ENCODE measurements at regions not wholly inside any gene's neighbourhood (a gene's known extent, or its start where the extent isn't known, plus 50 kb on each side); places are given as distances from the start of the nearest gene placed in this dataset.

GRCh38 chrX:5632061-5632614 lies 596.5 kb downstream of the NLGN4X start:
- TF ChIP-seq CTCF (IDR thresholded peaks at IDR 0.05) (no peak), POLR2A (IDR thresholded peaks at IDR 0.05) (no peak)
